Chondrocyte (in vitro differentiated cells): ENCODE measurements at regions not wholly inside any gene's neighbourhood (a gene's known extent, or its start where the extent isn't known, plus 50 kb on each side); places are given as distances from the start of the nearest gene placed in this dataset.

ENCODE experiments used
- DNase-seq: peaks from one replicate; pipeline ENCODE4 v3.0.0; 2021; ENCODE audit warnings: mixed read lengths, low spot score
- H3K27ac Mint-ChIP-seq: one replicate; pipeline ENCODE4 v1.8.0; 2021; ENCODE audit warnings: mild to moderate bottlenecking, moderate library complexity, mixed read lengths; ENCODE audit not compliant: unreplicated experiment
- H3K27me3 Mint-ChIP-seq: 2 replicates; pipeline ENCODE4 v1.8.0; 2021; ENCODE audit warnings: low read depth, mixed read lengths
- H3K36me3 Mint-ChIP-seq: 2 replicates; pipeline ENCODE4 v1.8.0; 2021; ENCODE audit warnings: low read depth, mixed read lengths
- H3K4me1 Mint-ChIP-seq: 2 replicates; pipeline ENCODE4 v1.8.0; 2021; ENCODE audit warnings: low read depth, mild to moderate bottlenecking, mixed read lengths
- H3K4me3 Mint-ChIP-seq: one replicate; pipeline ENCODE4 v1.8.0; 2021; ENCODE audit warnings: mild to moderate bottlenecking, moderate library complexity, mixed read lengths; ENCODE audit not compliant: unreplicated experiment
- H3K9me3 Mint-ChIP-seq: 2 replicates; pipeline ENCODE4 v1.8.0; 2021; ENCODE audit warnings: low read depth, mixed read lengths
- TF ChIP-seq, protein P1 (sequence below): fragments of 200-600 bp; sonication (generic); IDR thresholded peaks from 2 replicates; pipeline ENCODE4 v1.5.0; 2021; ENCODE audit warnings: antibody characterized with exemption, mild to moderate bottlenecking, moderate library complexity

DNA sequence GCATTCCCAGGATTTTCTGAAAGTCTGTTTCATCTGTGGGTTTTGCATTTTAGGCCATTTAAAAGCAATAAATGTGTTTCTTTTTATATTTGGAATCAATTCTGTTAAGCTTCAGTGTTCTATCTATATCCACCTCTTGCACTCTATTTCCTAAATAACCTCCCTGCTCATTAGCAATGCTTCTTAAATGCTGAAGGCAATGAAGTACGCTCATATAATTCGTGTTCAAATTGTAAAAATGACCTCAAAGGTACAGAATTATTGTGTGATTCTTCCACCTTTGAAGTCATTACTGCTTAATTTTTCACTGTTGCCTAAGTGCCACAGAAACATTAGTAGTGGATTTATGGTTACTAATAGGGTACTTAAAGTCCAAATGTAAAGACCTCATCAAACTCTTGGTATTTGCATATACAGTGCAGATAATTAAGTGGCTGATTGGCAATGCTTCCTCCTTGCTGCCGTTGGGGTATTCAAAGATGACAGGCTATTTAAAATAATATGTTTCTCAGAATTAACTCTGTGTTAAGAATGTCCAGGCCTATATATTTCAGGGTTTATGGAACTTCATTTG lies 730.8 kb downstream of the TECRL start:
- Mint-ChIP-seq H3K36me3 (no peaks in the 10 kb centered on the region), H3K9me3 (no peaks in the 10 kb centered on the region), H3K27me3 (peaks cover 12% of the 10 kb centered on the region), H3K4me3 (no peak overlapping the region), H3K27ac (no peak overlapping the region), H3K4me1 (no peaks in the 10 kb centered on the region)
- DNase-seq = no peak
- TF ChIP-seq, protein P1, sequence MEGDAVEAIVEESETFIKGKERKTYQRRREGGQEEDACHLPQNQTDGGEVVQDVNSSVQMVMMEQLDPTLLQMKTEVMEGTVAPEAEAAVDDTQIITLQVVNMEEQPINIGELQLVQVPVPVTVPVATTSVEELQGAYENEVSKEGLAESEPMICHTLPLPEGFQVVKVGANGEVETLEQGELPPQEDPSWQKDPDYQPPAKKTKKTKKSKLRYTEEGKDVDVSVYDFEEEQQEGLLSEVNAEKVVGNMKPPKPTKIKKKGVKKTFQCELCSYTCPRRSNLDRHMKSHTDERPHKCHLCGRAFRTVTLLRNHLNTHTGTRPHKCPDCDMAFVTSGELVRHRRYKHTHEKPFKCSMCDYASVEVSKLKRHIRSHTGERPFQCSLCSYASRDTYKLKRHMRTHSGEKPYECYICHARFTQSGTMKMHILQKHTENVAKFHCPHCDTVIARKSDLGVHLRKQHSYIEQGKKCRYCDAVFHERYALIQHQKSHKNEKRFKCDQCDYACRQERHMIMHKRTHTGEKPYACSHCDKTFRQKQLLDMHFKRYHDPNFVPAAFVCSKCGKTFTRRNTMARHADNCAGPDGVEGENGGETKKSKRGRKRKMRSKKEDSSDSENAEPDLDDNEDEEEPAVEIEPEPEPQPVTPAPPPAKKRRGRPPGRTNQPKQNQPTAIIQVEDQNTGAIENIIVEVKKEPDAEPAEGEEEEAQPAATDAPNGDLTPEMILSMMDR = no peak

DNA sequence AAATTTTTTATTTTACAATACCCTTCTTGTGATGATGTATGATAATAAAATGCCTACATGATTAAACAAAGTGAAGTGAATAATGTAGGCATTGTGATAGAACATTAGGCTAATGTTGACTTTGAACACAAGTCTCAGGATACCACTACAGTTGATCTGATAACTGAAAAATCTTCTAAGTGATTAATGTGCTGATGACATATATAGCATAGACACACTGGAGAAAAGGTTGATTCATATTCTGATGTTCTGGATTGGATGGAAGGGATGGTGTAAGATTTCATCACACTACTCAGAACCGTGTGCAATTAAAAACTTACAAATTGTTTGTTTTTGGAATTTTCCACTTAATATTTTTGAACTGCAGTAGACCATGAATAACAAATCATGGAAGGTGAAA lies 738.5 kb downstream of the TECRL start:
- no peak for DNase-seq
- H3K27ac Mint-ChIP-seq = no peak overlapping the region
- no peaks in the 10 kb centered on the region for H3K36me3 Mint-ChIP-seq
- TF ChIP-seq, protein P1 = no peak
- H3K4me3 Mint-ChIP-seq = no peak overlapping the region
- peaks cover 7% of the 10 kb centered on the region for H3K27me3 Mint-ChIP-seq
- peaks cover 18% of the 10 kb centered on the region for H3K9me3 Mint-ChIP-seq
- H3K4me1 Mint-ChIP-seq = no peaks in the 10 kb centered on the region

DNA sequence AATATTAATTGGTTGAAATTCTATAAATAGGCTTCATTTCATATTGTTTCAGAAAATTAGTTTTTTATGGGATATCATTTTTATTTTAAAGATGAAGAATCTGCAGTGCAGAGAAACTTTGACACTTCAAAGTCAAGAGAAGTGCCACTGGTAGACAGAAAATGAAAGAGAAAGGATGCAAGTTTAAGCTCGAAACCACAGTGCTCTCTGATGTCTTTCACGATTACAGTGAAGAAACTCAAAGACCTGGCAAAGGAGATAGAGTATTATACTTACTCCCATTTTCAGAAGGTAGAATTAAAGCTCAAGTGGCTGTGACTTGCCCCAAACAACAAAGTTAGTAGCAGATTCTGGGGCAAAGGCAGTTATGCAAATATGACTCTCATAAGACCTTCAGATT lies 745.4 kb downstream of the TECRL start:
- Mint-ChIP-seq H3K4me3 (no peak overlapping the region), H3K4me1 (no peaks in the 10 kb centered on the region), H3K36me3 (no peaks in the 10 kb centered on the region), H3K9me3 (peaks cover 20% of the 10 kb centered on the region), H3K27ac (no peak overlapping the region), H3K27me3 (peaks cover 4% of the 10 kb centered on the region)
- TF ChIP-seq, protein P1 = no peak
- DNase-seq = no peak

DNA sequence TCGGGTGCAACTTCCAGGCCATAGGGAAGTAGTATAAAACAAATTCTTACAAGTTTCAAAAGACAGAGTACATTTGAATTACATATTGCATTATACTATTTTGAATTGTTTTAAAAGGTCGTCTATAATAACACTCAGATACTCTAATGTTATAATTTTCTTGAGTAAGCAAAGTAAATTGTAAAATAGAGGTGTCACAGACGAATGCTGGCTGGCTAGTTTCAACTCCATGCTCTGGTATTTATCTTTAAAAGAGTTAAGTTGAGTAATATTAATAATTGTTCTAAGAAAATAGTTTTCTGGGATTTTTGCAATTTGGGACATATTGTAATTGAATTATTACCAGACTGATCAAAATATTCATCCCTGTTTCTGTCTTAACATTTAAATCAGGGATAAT lies 764.9 kb downstream of the TECRL start:
- H3K36me3 Mint-ChIP-seq = no peaks in the 10 kb centered on the region
- H3K4me1 Mint-ChIP-seq = no peaks in the 10 kb centered on the region

DNA sequence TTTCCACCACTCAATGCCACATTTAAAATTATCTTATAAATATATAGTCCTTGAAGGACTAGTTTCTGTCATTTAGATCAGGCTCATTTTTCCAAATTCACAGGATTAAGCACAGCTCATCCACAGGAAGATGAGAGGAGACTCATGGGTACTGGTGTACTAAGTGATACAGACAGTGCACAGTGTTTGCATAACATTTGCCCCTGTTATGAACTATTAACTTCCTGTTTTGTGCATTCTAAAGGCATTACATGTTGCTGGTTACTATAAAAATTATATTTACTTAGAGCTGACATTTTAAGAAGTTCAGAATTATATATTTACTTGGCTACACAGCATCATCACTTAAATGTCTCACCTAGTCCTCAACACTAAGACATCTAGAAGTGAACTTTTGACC lies 772.0 kb downstream of the TECRL start:
- DNase-seq = no peak
- Mint-ChIP-seq H3K27ac (no peak overlapping the region), H3K4me1 (no peaks in the 10 kb centered on the region), H3K9me3 (peaks cover 18% of the 10 kb centered on the region), H3K4me3 (no peak overlapping the region), H3K27me3 (peaks cover 9% of the 10 kb centered on the region), H3K36me3 (peaks cover 1% of the 10 kb centered on the region)
- TF ChIP-seq, protein P1 = no peak

More for the DNA sequence above, 764.9 kb downstream of the TECRL start:
- Mint-ChIP-seq H3K27me3 (peaks cover 10% of the 10 kb centered on the region), H3K27ac (no peak overlapping the region), H3K4me3 (no peak overlapping the region), H3K9me3 (no peaks in the 10 kb centered on the region)
- TF ChIP-seq, protein P1 = no peak
- no peak for DNase-seq
